NCI-H1417 (cell line): ENCODE measurements at regions not wholly inside any gene's neighbourhood (a gene's known extent, or its start where the extent isn't known, plus 50 kb on each side); places are given as distances from the start of the nearest gene placed in this dataset.
"Not testable (repeated sequence)": the region's sequence is repeated elsewhere in the genome, so short reads cannot be mapped to it uniquely, and the experiment has no call there.

Source experiments
- DNase-seq, 3 experiments: peaks; one replicate each; lab custom pipeline; 2025; lab: John Stamatoyannopoulos, UW

- DNase-seq = peak in 1 of 3 experiments; percentile 11
These were observed 811.6 kb downstream of the GLUD2 start for GRCh38 chrX:121858867-121859647.

- no peak for DNase-seq
These were observed 816.6 kb downstream of the GLUD2 start for GRCh38 chrX:121863976-121864375.

GRCh38 chrX:121864561-121864960 is 817.2 kb downstream of the GLUD2 start:
- DNase-seq = peak in 1 of 3 experiments; percentile 46

GRCh38 chrX:121869876-121870477 is 822.6 kb downstream of the GLUD2 start:
- no peak for DNase-seq

GRCh38 chrX:121871122-121871521 is 823.7 kb downstream of the GLUD2 start:
- no peak for DNase-seq

- DNase-seq = no peak
These were observed 828.9 kb downstream of the GLUD2 start for GRCh38 chrX:121876305-121876704.

GRCh38 chrX:121877337-121877736 is 829.9 kb downstream of the GLUD2 start:
- DNase-seq = not testable (repeated sequence)

- no peak for DNase-seq
These were observed 839.1 kb downstream of the GLUD2 start for GRCh38 chrX:121886557-121886956.

GRCh38 chrX:121894756-121895155 is 847.3 kb downstream of the GLUD2 start:
- no peak for DNase-seq

GRCh38 chrX:121902463-121902862 is 855.1 kb downstream of the GLUD2 start:
- DNase-seq = no peak

- no peak for DNase-seq
These were observed 856.6 kb downstream of the GLUD2 start for GRCh38 chrX:121903961-121904360.

GRCh38 chrX:121921258-121921657 is 873.8 kb downstream of the GLUD2 start:
- no peak for DNase-seq

- no peak for DNase-seq
These were observed 884.2 kb downstream of the GLUD2 start for GRCh38 chrX:121931567-121931966.

- DNase-seq = no peak
These were observed 885.3 kb downstream of the GLUD2 start for GRCh38 chrX:121932688-121933087.

- no peak for DNase-seq
These were observed 901.8 kb downstream of the GLUD2 start for GRCh38 chrX:121949041-121949760.

- DNase-seq = no peak
These were observed 911.5 kb downstream of the GLUD2 start for GRCh38 chrX:121958886-121959285.

- DNase-seq = no peak
These were observed 928.3 kb downstream of the GLUD2 start for GRCh38 chrX:121975671-121976070.

GRCh38 chrX:121987163-121987562 is 939.8 kb downstream of the GLUD2 start:
- DNase-seq = no peak

- DNase-seq = no peak
These were observed 940.4 kb downstream of the GLUD2 start for GRCh38 chrX:121987835-121988234.

GRCh38 chrX:122004127-122004526 is 956.7 kb downstream of the GLUD2 start:
- DNase-seq = no peak

- DNase-seq = peak in 1 of 3 experiments; percentile 14
These were observed 979.3 kb downstream of the GLUD2 start for GRCh38 chrX:122026665-122027064.

- no peak for DNase-seq
These were observed 998.8 kb downstream of the GLUD2 start for GRCh38 chrX:122046226-122046625.

- DNase-seq = no peak
These were observed 999.4 kb downstream of the GLUD2 start for GRCh38 chrX:122046815-122047214.
